HEK293 (cell line): ENCODE measurements at regions not wholly inside any gene's neighbourhood (a gene's known extent, or its start where the extent isn't known, plus 50 kb on each side); places are given as distances from the start of the nearest gene placed in this dataset.

ENCODE experiments used
- CTCF ChIA-PET: fragments of 350-600 bp; formaldehyde crosslinking; extraction: SDS; loops from one replicate; lab custom pipeline; 2021; ENCODE audit warnings: antibody characterized with exemption; lab: Yijun Ruan, JAX
- POLR2A ChIA-PET: fragments of 300-600 bp; formaldehyde crosslinking; extraction: SDS; loops from one replicate; lab custom pipeline; 2020; ENCODE audit warnings: antibody characterized with exemption, inconsistent platforms; lab: Yijun Ruan, JAX
- H3K27ac ChIP-seq: fragments of 200-500 bp; sonication (Bioruptor generic); 2 replicates; pipeline ENCODE4 v1.5.1; 2014; ENCODE audit warnings: low read depth, low read length, control low read depth, inconsistent platforms; ENCODE audit errors: extremely low read depth
- H3K36me3 ChIP-seq, 2 experiments: fragments of 200-500 bp in 1 of 2; sonication (Bioruptor generic) in 1 of 2; 1 replicate in 1 of 2; 2 replicates in 1 of 2; pipeline ENCODE4 v1.5.1; 2014 to 2017; ENCODE audit warnings: inconsistent platforms in 2 of 2, low read length in 2 of 2; ENCODE audit not compliant: control insufficient read depth in 2 of 2, insufficient read depth in 1 of 2
- H3K4me1 ChIP-seq: fragments of 200-500 bp; sonication (Bioruptor generic); 2 replicates; pipeline ENCODE4 v1.5.1; 2014; ENCODE audit warnings: mild to moderate bottlenecking, low read length, inconsistent platforms; ENCODE audit not compliant: control insufficient read depth, insufficient read depth
- H3K4me3 ChIP-seq: 2 replicates; pipeline ENCODE4 v1.5.1; 2011; ENCODE audit warnings: low read depth, mild to moderate bottlenecking, control low read depth, low read length, moderate library complexity
- H3K9me3 ChIP-seq: fragments of 200-500 bp; sonication (Bioruptor generic); 2 replicates; pipeline ENCODE4 v1.5.1; 2014; ENCODE audit warnings: low read depth, low read length, inconsistent platforms; ENCODE audit not compliant: control insufficient read depth, insufficient read depth
- BCL11A ChIP-seq: fragments of 450-650 bp; formaldehyde crosslinking; IDR thresholded peaks from 2 replicates; pipeline ENCODE4 v1.5.1; 2016; ENCODE audit warnings: low read depth, missing biosample characterization, missing genetic modification characterization
- HOXA7 ChIP-seq: sonication (generic); formaldehyde crosslinking; IDR thresholded peaks from 2 replicates; pipeline ENCODE4 v1.8.1; 2022; ENCODE audit warnings: missing genetic modification reagents, borderline replicate concordance
- KLF7 ChIP-seq: fragments of 450-650 bp; formaldehyde crosslinking; IDR thresholded peaks from 2 replicates; pipeline ENCODE4 v1.5.1; 2016; ENCODE audit warnings: missing biosample characterization, missing genetic modification characterization, borderline replicate concordance
- SCRT2 ChIP-seq: fragments of 450-650 bp; formaldehyde crosslinking; IDR thresholded peaks from 2 replicates; pipeline ENCODE4 v1.5.1; 2016; ENCODE audit warnings: missing biosample characterization, missing genetic modification characterization
- ZBTB44 ChIP-seq: fragments of 450-650 bp; IDR thresholded peaks from 2 replicates; pipeline ENCODE4 v1.5.1; 2018; ENCODE audit warnings: missing biosample characterization, mild to moderate bottlenecking, missing genetic modification characterization
- ZEB2 ChIP-seq: fragments of 450-650 bp; formaldehyde crosslinking; IDR thresholded peaks from 2 replicates; pipeline ENCODE4 v1.5.1; 2016; ENCODE audit warnings: missing biosample characterization, missing genetic modification characterization
- ZFHX2 ChIP-seq: fragments of 450-650 bp; formaldehyde crosslinking; conservative IDR thresholded peaks from 2 replicates; pipeline ENCODE4 v1.5.1; 2016; ENCODE audit warnings: missing biosample characterization, missing genetic modification characterization
- ZFP3 ChIP-seq: fragments of 450-650 bp; formaldehyde crosslinking; IDR thresholded peaks from 2 replicates; pipeline ENCODE4 v1.5.1; 2016; ENCODE audit warnings: low read depth, missing biosample characterization, missing genetic modification characterization
- ZFP69B ChIP-seq: fragments of 450-650 bp; formaldehyde crosslinking; IDR thresholded peaks from 2 replicates; pipeline ENCODE4 v1.5.1; 2016; ENCODE audit warnings: missing biosample characterization, missing genetic modification characterization
- ZNF114 ChIP-seq: fragments of 450-650 bp; formaldehyde crosslinking; IDR thresholded peaks from 2 replicates; pipeline ENCODE4 v1.5.0; 2017; ENCODE audit warnings: missing biosample characterization, missing genetic modification characterization
- ZNF184 ChIP-seq: fragments of 450-650 bp; IDR thresholded peaks from 2 replicates; pipeline ENCODE4 v1.5.1; 2018; ENCODE audit warnings: missing biosample characterization, mild to moderate bottlenecking, missing genetic modification characterization
- ZNF221 ChIP-seq: fragments of 450-650 bp; formaldehyde crosslinking; IDR thresholded peaks from 2 replicates; pipeline ENCODE4 v1.5.1; 2017; ENCODE audit warnings: missing biosample characterization, missing genetic modification characterization, borderline replicate concordance
- ZNF223 ChIP-seq: fragments of 450-650 bp; formaldehyde crosslinking; IDR thresholded peaks from 2 replicates; pipeline ENCODE4 v1.5.1; 2016; ENCODE audit warnings: missing biosample characterization, missing genetic modification characterization
- ZNF23 ChIP-seq: fragments of 450-650 bp; formaldehyde crosslinking; IDR thresholded peaks from 2 replicates; pipeline ENCODE4 v1.5.1; 2016; ENCODE audit warnings: missing biosample characterization, missing genetic modification characterization, borderline replicate concordance
- ZNF239 ChIP-seq: fragments of 450-650 bp; formaldehyde crosslinking; IDR thresholded peaks from 2 replicates; pipeline ENCODE4 v1.5.1; 2016; ENCODE audit warnings: missing biosample characterization, missing genetic modification characterization
- ZNF24 ChIP-seq: fragments of 450-650 bp; formaldehyde crosslinking; IDR thresholded peaks from 2 replicates; pipeline ENCODE4 v1.5.1; 2016; ENCODE audit warnings: missing biosample characterization, missing genetic modification characterization
- ZNF391 ChIP-seq: fragments of 450-650 bp; formaldehyde crosslinking; IDR thresholded peaks from 2 replicates; pipeline ENCODE4 v1.5.1; 2016; ENCODE audit warnings: low read depth, missing biosample characterization, missing genetic modification characterization, borderline replicate concordance
- ZNF394 ChIP-seq: fragments of 450-650 bp; formaldehyde crosslinking; IDR thresholded peaks from 2 replicates; pipeline ENCODE4 v1.5.1; 2016; ENCODE audit warnings: missing biosample characterization, missing genetic modification characterization, mild to moderate bottlenecking, moderate library complexity, borderline replicate concordance
- ZNF433 ChIP-seq: fragments of 450-650 bp; formaldehyde crosslinking; IDR thresholded peaks from 2 replicates; pipeline ENCODE4 v1.5.1; 2016; ENCODE audit warnings: missing biosample characterization, missing genetic modification characterization, low read depth
- ZNF639 ChIP-seq: fragments of 450-650 bp; formaldehyde crosslinking; IDR thresholded peaks from 2 replicates; pipeline ENCODE4 v1.5.1; 2016; ENCODE audit warnings: missing biosample characterization, missing genetic modification characterization
- ZNF677 ChIP-seq: fragments of 450-650 bp; IDR thresholded peaks from 2 replicates; pipeline ENCODE4 v1.5.0; 2018; ENCODE audit warnings: missing biosample characterization, mild to moderate bottlenecking, missing genetic modification characterization, moderate library complexity
- ZNF707 ChIP-seq: fragments of 450-650 bp; formaldehyde crosslinking; IDR thresholded peaks from 2 replicates; pipeline ENCODE4 v1.5.1; 2016; ENCODE audit warnings: missing biosample characterization, missing genetic modification characterization
- ZNF785 ChIP-seq: fragments of 450-650 bp; formaldehyde crosslinking; IDR thresholded peaks from 2 replicates; pipeline ENCODE4 v1.5.1; 2016; ENCODE audit warnings: missing biosample characterization, missing genetic modification characterization
- ZNF791 ChIP-seq: fragments of 450-650 bp; formaldehyde crosslinking; IDR thresholded peaks from 2 replicates; pipeline ENCODE4 v1.5.1; 2016; ENCODE audit warnings: missing biosample characterization, missing genetic modification characterization
- TF ChIP-seq, protein P1 (sequence below): fragments of 450-650 bp; formaldehyde crosslinking; IDR thresholded peaks from 2 replicates; pipeline ENCODE4 v1.5.0; 2017; ENCODE audit warnings: missing biosample characterization, missing genetic modification characterization, borderline replicate concordance

GRCh38 chr16:73558219-73558618 is 510.3 kb upstream of the ZFHX3 start:
- H3K36me3 ChIP-seq, result no peaks in the 10 kb centered on the region
- CTCF ChIA-PET, result no interaction called here
- TF ChIP-seq ZNF223 (tag by site-specific recombination) (no peak), ZFHX2 (no peak), ZNF221 (tag by site-specific recombination) (no peak), ZNF184 (tag by site-specific recombination) (no peak), ZFP3 (tag by site-specific recombination) (no peak), ZEB2 (tag by site-specific recombination) (no peak), HOXA7 (CRISPR knock-in tag) (no peak), ZNF791 (tag by site-specific recombination) (no peak), ZFP69B (tag by site-specific recombination) (no peak), ZNF23 (tag by site-specific recombination) (no peak), ZNF639 (tag by site-specific recombination) (no peak), ZNF114 (tag by site-specific recombination) (no peak), ZNF391 (no peak), ZNF785 (no peak), BCL11A (tag by site-specific recombination) (no peak), ZBTB44 (tag by site-specific recombination) (no peak)
- POLR2A ChIA-PET, result no interaction called here
- H3K27ac ChIP-seq, result no peak overlapping the region
- H3K4me1 ChIP-seq, result no peaks in the 10 kb centered on the region
- H3K4me3 ChIP-seq, result no peak overlapping the region
- no peaks in the 10 kb centered on the region for H3K9me3 ChIP-seq

DNA sequence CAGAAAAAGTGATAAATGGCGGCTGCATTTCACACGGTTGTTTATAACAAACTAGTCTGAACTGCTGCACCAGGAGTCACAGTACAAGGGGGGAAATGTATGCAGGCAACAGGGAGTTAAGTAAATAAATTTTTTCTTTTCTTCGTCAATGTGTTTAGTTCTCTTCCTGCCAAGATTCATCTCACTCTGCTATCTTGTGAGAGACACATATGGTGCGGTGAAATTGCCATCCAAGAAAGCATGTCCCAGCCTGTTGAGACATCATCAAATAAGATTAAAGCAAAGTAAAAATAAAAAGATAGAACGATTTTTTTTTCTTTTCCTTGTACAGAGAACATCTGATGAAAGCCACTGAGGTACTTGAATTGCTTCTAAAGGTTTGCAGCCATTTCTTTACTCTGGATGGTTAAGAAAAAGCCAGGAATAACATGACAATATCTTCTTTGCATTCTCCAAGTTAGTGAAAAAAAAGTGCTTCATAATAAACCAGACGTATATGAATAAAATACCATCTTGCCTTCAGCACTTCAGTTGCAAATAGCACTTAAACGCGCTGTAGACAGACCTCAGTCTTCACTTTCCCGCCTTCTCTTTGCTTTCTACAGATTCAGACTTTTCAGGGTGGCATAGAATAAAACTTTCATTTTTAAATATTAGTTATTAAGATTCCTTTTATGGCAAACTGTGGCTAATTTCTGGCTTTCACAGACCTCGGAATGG is 506.2 kb upstream of the ZFHX3 start:
- H3K36me3 ChIP-seq, result no peaks in the 10 kb centered on the region

More for the DNA sequence above, 506.2 kb upstream of the ZFHX3 start:
- no peak overlapping the region for H3K27ac ChIP-seq
- no peaks in the 10 kb centered on the region for H3K4me1 ChIP-seq
- TF ChIP-seq ZNF677 (tag by site-specific recombination) (no peak), KLF7 (tag by site-specific recombination) (no peak), ZNF24 (no peak), ZNF239 (tag by site-specific recombination) (no peak), ZNF707 (tag by site-specific recombination) (no peak), ZNF433 (tag by site-specific recombination) (no peak), ZNF391 (no peak), ZNF394 (tag by site-specific recombination) (no peak), SCRT2 (tag by site-specific recombination) (no peak), ZNF23 (tag by site-specific recombination) (no peak)
- TF ChIP-seq, protein P1, sequence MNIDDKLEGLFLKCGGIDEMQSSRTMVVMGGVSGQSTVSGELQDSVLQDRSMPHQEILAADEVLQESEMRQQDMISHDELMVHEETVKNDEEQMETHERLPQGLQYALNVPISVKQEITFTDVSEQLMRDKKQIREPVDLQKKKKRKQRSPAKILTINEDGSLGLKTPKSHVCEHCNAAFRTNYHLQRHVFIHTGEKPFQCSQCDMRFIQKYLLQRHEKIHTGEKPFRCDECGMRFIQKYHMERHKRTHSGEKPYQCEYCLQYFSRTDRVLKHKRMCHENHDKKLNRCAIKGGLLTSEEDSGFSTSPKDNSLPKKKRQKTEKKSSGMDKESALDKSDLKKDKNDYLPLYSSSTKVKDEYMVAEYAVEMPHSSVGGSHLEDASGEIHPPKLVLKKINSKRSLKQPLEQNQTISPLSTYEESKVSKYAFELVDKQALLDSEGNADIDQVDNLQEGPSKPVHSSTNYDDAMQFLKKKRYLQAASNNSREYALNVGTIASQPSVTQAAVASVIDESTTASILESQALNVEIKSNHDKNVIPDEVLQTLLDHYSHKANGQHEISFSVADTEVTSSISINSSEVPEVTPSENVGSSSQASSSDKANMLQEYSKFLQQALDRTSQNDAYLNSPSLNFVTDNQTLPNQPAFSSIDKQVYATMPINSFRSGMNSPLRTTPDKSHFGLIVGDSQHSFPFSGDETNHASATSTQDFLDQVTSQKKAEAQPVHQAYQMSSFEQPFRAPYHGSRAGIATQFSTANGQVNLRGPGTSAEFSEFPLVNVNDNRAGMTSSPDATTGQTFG (tag by site-specific recombination), result no peak
- ChIA-PET POLR2A (no interaction called here), CTCF (no interaction called here)
- H3K9me3 ChIP-seq, result no peaks in the 10 kb centered on the region
- H3K4me3 ChIP-seq, result no peak overlapping the region
